ENCODE measurements at regions not wholly inside any gene's neighbourhood (a gene's known extent, or its start where the extent isn't known, plus 50 kb on each side); places are given as distances from the start of the nearest gene placed in this dataset.

- no peak for TF ChIP-seq CTCF (IDR thresholded peaks at IDR 0.05)
- TF ChIP-seq POLR2A (IDR thresholded peaks at IDR 0.05), result no peak
These were observed 458.9 kb upstream of the FSTL5 start for GRCh38 chr4:162622664-162623063.
